Trophoblast cell (in vitro differentiated cells and primary cell): ENCODE measurements at regions not wholly inside any gene's neighbourhood (a gene's known extent, or its start where the extent isn't known, plus 50 kb on each side); places are given as distances from the start of the nearest gene placed in this dataset.
A peak's percentile ranks its signal among the peaks of the same experiment; 100 is the strongest.

Source experiments
- DNase-seq, 2 donors: peaks; one replicate each; pipeline ENCODE4 v3.0.0-alpha.2; 2016
- H2AFZ ChIP-seq: 2 replicates; pipeline ENCODE4 v1.6.1; 2013; ENCODE audit warnings: low read length, moderate library complexity, mild to moderate bottlenecking; ENCODE audit not compliant: insufficient read depth, poor library complexity
- H2AK5ac ChIP-seq: 2 replicates; pipeline ENCODE4 v1.6.1; 2013; ENCODE audit warnings: mild to moderate bottlenecking, low read length
- H2BK120ac ChIP-seq: 2 replicates; pipeline ENCODE4 v1.6.1; 2013; ENCODE audit warnings: low read length, mild to moderate bottlenecking, moderate library complexity; ENCODE audit not compliant: insufficient read depth, poor library complexity
- H2BK12ac ChIP-seq: 2 replicates; pipeline ENCODE4 v1.6.1; 2013; ENCODE audit warnings: mild to moderate bottlenecking, low read length, moderate library complexity
- H2BK5ac ChIP-seq: 2 replicates; pipeline ENCODE4 v1.6.1; 2013; ENCODE audit warnings: low read length, low read depth, moderate library complexity, mild to moderate bottlenecking; ENCODE audit not compliant: poor library complexity
- H3K14ac ChIP-seq: 2 replicates; pipeline ENCODE4 v1.6.1; 2013; ENCODE audit warnings: mild to moderate bottlenecking, low read length
- H3K18ac ChIP-seq: 2 replicates; pipeline ENCODE4 v1.6.1; 2013; ENCODE audit warnings: mild to moderate bottlenecking, low read length
- H3K23ac ChIP-seq: 2 replicates; pipeline ENCODE4 v1.6.1; 2013; ENCODE audit warnings: low read length
- H3K27ac ChIP-seq: 2 replicates; pipeline ENCODE4 v1.5.1; 2013; ENCODE audit warnings: low read depth, mild to moderate bottlenecking, inconsistent platforms, low read length, moderate library complexity
- H3K27me3 ChIP-seq: 2 replicates; pipeline ENCODE4 v1.6.1; 2013; ENCODE audit warnings: inconsistent platforms, mild to moderate bottlenecking, low read length, moderate library complexity; ENCODE audit not compliant: insufficient read depth
- H3K36me3 ChIP-seq, 2 experiments: 1 replicate in 1 of 2; 2 replicates in 1 of 2; pipeline ENCODE4 v1.6.1; 2013; ENCODE audit warnings: low read length in 2 of 2, mild to moderate bottlenecking in 2 of 2, moderate library complexity in 1 of 2; ENCODE audit not compliant: insufficient read depth in 2 of 2, control insufficient read depth in 1 of 2
- H3K4ac ChIP-seq: 2 replicates; pipeline ENCODE4 v1.6.1; 2013; ENCODE audit warnings: low read depth, mild to moderate bottlenecking, low read length, moderate library complexity
- H3K4me1 ChIP-seq, 2 experiments: 1 replicate in 1 of 2; 2 replicates in 1 of 2; pipeline ENCODE4 v1.6.1; 2013; ENCODE audit warnings: low read length in 2 of 2, mild to moderate bottlenecking in 2 of 2, moderate library complexity in 1 of 2; ENCODE audit not compliant: insufficient read depth in 2 of 2, control insufficient read depth in 1 of 2
- H3K4me2 ChIP-seq: 2 replicates; pipeline ENCODE4 v1.6.1; 2013; ENCODE audit warnings: inconsistent platforms, mild to moderate bottlenecking, low read length, moderate library complexity
- H3K4me3 ChIP-seq: 2 replicates; pipeline ENCODE4 v1.5.1; 2013; ENCODE audit warnings: mild to moderate bottlenecking, low read depth, low read length, inconsistent platforms
- H3K79me1 ChIP-seq: one replicate; pipeline ENCODE4 v1.6.1; 2013; ENCODE audit warnings: low read length
- H3K79me2 ChIP-seq: 2 replicates; pipeline ENCODE4 v1.6.1; 2013; ENCODE audit warnings: low read length, mild to moderate bottlenecking; ENCODE audit not compliant: control insufficient read depth, insufficient read depth, poor library complexity
- H3K9ac ChIP-seq: 2 replicates; pipeline ENCODE4 v1.6.1; 2013; ENCODE audit warnings: mild to moderate bottlenecking, low read length
- H3K9me3 ChIP-seq: 2 replicates; pipeline ENCODE4 v1.6.1; 2013; ENCODE audit warnings: low read depth, mild to moderate bottlenecking, control low read depth, inconsistent platforms, low read length; ENCODE audit not compliant: insufficient read depth
- H4K12ac ChIP-seq: 2 replicates; pipeline ENCODE4 v1.6.1; 2013; ENCODE audit warnings: low read depth, mild to moderate bottlenecking, low read length, moderate library complexity
- H4K8ac ChIP-seq: 2 replicates; pipeline ENCODE4 v1.6.1; 2013; ENCODE audit warnings: low read depth, mild to moderate bottlenecking, low read length, moderate library complexity
- H4K91ac ChIP-seq: one replicate; pipeline ENCODE4 v1.6.1; 2013; ENCODE audit warnings: low read depth, mild to moderate bottlenecking, low read length, moderate library complexity
- WGBS: extraction: QIAGEN DNeasy Blood & Tissue Kit; methylation state at CpG from one replicate; pipeline ENCODE4 v1.1.7; 2013; ENCODE audit warnings: missing lambda C conversion rate; ENCODE audit not compliant: insufficient read length, insufficient coverage; ENCODE audit errors: extremely low coverage; 5-methylcytosine and 5-hydroxymethylcytosine counted together

GRCh38 chr5:133839721-133840120, 128.7 kb downstream of the C5orf15 start:
- Histone ChIP-seq H2AK5ac (no peak overlapping the region), H3K9ac (no peak overlapping the region), H2BK5ac (no peak overlapping the region), H2BK120ac (no peak overlapping the region), H3K4me2 (no peak overlapping the region), H3K4me1 (no peaks in the 10 kb centered on the region), H3K4ac (no peak overlapping the region), H4K12ac (no peak overlapping the region), H3K18ac (no peak overlapping the region), H2BK12ac (no peak overlapping the region), H3K9me3 (peaks cover 1% of the 10 kb centered on the region), H2AFZ (no peak overlapping the region), H4K8ac (no peak overlapping the region), H3K79me1 (no peaks in the 10 kb centered on the region), H3K4me3 (no peak overlapping the region), H3K79me2 (no peaks in the 10 kb centered on the region), H3K27ac (no peak overlapping the region), H3K27me3 (no peaks in the 10 kb centered on the region), H3K14ac (no peak overlapping the region), H4K91ac (no peak overlapping the region), H3K36me3 (no peaks in the 10 kb centered on the region), H3K23ac (no peak overlapping the region)
- no peak for DNase-seq
- no CpG with 5 or more reads among the region's 3 CpGs for WGBS

- Histone ChIP-seq H2AK5ac (no peak overlapping the region), H2BK5ac (no peak overlapping the region), H3K36me3 (no peaks in the 10 kb centered on the region), H4K91ac (no peak overlapping the region), H3K14ac (no peak overlapping the region), H3K27me3 (no peaks in the 10 kb centered on the region), H4K12ac (no peak overlapping the region), H3K4ac (no peak overlapping the region), H2BK120ac (no peak overlapping the region), H4K8ac (no peak overlapping the region), H3K4me3 (no peak overlapping the region), H3K79me1 (no peaks in the 10 kb centered on the region), H3K4me2 (no peak overlapping the region), H3K9me3 (peaks cover 1% of the 10 kb centered on the region), H3K23ac (no peak overlapping the region), H3K27ac (no peak overlapping the region), H2AFZ (no peak overlapping the region), H3K18ac (no peak overlapping the region), H3K4me1 (no peaks in the 10 kb centered on the region), H2BK12ac (no peak overlapping the region), H3K9ac (no peak overlapping the region), H3K79me2 (no peaks in the 10 kb centered on the region)
- no CpG with 5 or more reads among the region's 3 CpGs for WGBS
- DNase-seq, result no peak
These were observed 129.3 kb downstream of the C5orf15 start for GRCh38 chr5:133839090-133839489.

DNA sequence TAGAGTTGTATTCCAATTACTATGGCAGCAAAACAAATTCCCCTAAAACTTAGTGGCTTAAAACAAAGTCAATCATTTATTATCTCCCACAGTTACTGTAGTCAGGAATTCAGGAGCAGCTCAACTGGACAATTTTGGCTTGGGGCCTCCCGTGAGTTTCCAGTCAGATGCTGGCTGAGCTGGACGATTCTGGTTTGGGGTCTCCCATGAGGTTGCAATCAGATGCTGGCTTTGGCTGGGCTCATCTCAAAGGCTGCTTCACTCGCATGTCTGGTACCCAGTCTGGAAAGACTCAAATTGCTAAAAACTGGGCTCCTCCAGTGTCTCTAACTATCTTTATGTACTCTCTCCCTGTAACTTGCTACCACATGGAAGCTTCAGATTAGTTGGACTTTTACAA, 130.1 kb downstream of the C5orf15 start:
- Histone ChIP-seq H3K27ac (no peak overlapping the region), H3K79me2 (no peaks in the 10 kb centered on the region), H2BK120ac (no peak overlapping the region), H3K23ac (no peak overlapping the region), H3K4me3 (no peak overlapping the region), H2BK5ac (no peak overlapping the region), H3K18ac (no peak overlapping the region), H3K9me3 (peaks cover 1% of the 10 kb centered on the region), H3K36me3 (no peaks in the 10 kb centered on the region), H3K4ac (no peak overlapping the region), H4K12ac (no peak overlapping the region), H3K9ac (no peak overlapping the region), H2BK12ac (no peak overlapping the region), H3K79me1 (no peaks in the 10 kb centered on the region), H4K8ac (no peak overlapping the region), H3K4me1 (no peaks in the 10 kb centered on the region), H2AK5ac (no peak overlapping the region), H4K91ac (no peak overlapping the region), H2AFZ (no peak overlapping the region), H3K14ac (no peak overlapping the region), H3K27me3 (no peaks in the 10 kb centered on the region), H3K4me2 (no peak overlapping the region)
- no CpG with 5 or more reads among the region's 3 CpGs for WGBS
- no peak for DNase-seq

- Histone ChIP-seq H3K36me3 (no peaks in the 10 kb centered on the region), H4K91ac (no peak overlapping the region), H3K4me3 (no peak overlapping the region), H4K12ac (no peak overlapping the region), H2BK5ac (no peak overlapping the region), H3K79me1 (no peaks in the 10 kb centered on the region), H2BK120ac (no peak overlapping the region), H3K14ac (no peak overlapping the region), H3K4ac (no peak overlapping the region), H2AFZ (no peak overlapping the region), H3K4me2 (no peak overlapping the region), H3K4me1 (peaks cover 4% of the 10 kb centered on the region in 2 experiments), H2AK5ac (no peak overlapping the region), H3K23ac (no peak overlapping the region), H3K9me3 (no peaks in the 10 kb centered on the region), H4K8ac (no peak overlapping the region), H3K27ac (no peak overlapping the region), H3K27me3 (no peaks in the 10 kb centered on the region), H2BK12ac (no peak overlapping the region), H3K79me2 (no peaks in the 10 kb centered on the region), H3K9ac (no peak overlapping the region), H3K18ac (no peak overlapping the region)
- peak in 1 of 2 donors; percentile 2 for DNase-seq
- WGBS, result no CpG with 5 or more reads among the region's 12 CpGs
These were observed 136.8 kb downstream of the C5orf15 start for GRCh38 chr5:133831491-133832224.
